ENCODE measurements at regions not wholly inside any gene's neighbourhood (a gene's known extent, or its start where the extent isn't known, plus 50 kb on each side); places are given as distances from the start of the nearest gene placed in this dataset.

- no peaks in the 10 kb centered on the region for H3K27me3 ChIP-seq (ENCODE audit: control insufficient read depth, insufficient read depth, low read length)
- no peak for DNase-seq (ENCODE audit: low read depth)
- H3K36me3 ChIP-seq (ENCODE audit: control insufficient read depth, insufficient read depth, low read length) = no peaks in the 10 kb centered on the region
- ChIA-PET CTCF (no interaction called here), POLR2A (no interaction called here)
- H3K4me3 ChIP-seq (ENCODE audit: low read depth, low read length) = no peak overlapping the region
- no peak for TF ChIP-seq CTCF (IDR thresholded peaks at IDR 0.05; ENCODE audit: insufficient read depth, low read depth, low read length)
Measured at GRCh38 chr15:99447497-99448371, 118.0 kb upstream of the MEF2A start.

GRCh38 chr15:99449514-99449913, 116.3 kb upstream of the MEF2A start:
- H3K27me3 ChIP-seq (ENCODE audit: control insufficient read depth, insufficient read depth, low read length) = no peaks in the 10 kb centered on the region
- no peaks in the 10 kb centered on the region for H3K36me3 ChIP-seq (ENCODE audit: control insufficient read depth, insufficient read depth, low read length)
- DNase-seq (ENCODE audit: low read depth) = no peak
- POLR2A ChIA-PET = no interaction called here
- no peak for TF ChIP-seq CTCF (IDR thresholded peaks at IDR 0.05; ENCODE audit: insufficient read depth, low read depth, low read length)
- H3K4me3 ChIP-seq (ENCODE audit: low read depth, low read length) = no peak overlapping the region
- CTCF ChIA-PET = no interaction called here

- Histone ChIP-seq H3K36me3 (ENCODE audit: control insufficient read depth, insufficient read depth, low read length) (no peaks in the 10 kb centered on the region), H3K27me3 (ENCODE audit: control insufficient read depth, insufficient read depth, low read length) (no peaks in the 10 kb centered on the region), H3K4me3 (ENCODE audit: low read depth, low read length) (no peak overlapping the region)
- DNase-seq (ENCODE audit: low read depth) = no peak
- CTCF ChIA-PET = interaction anchor here (0.9 kb wide), 1 partner anchor 253 kb away, joined by 3 read pairs; no protein-coding TSS in a partner anchor
- no peak for TF ChIP-seq CTCF (IDR thresholded peaks at IDR 0.05; ENCODE audit: insufficient read depth, low read depth, low read length)
- POLR2A ChIA-PET = no interaction called here
Measured at GRCh38 chr15:99450896-99451358, 114.9 kb upstream of the MEF2A start.

GRCh38 chr15:99451484-99451883, 114.3 kb upstream of the MEF2A start:
- Histone ChIP-seq H3K27me3 (ENCODE audit: control insufficient read depth, insufficient read depth, low read length) (no peaks in the 10 kb centered on the region), H3K36me3 (ENCODE audit: control insufficient read depth, insufficient read depth, low read length) (no peaks in the 10 kb centered on the region), H3K4me3 (ENCODE audit: low read depth, low read length) (no peak overlapping the region)
- CTCF ChIA-PET = interaction anchor here (0.9 kb wide), 1 partner anchor 253 kb away, joined by 3 read pairs; no protein-coding TSS in a partner anchor
- no peak for TF ChIP-seq CTCF (IDR thresholded peaks at IDR 0.05; ENCODE audit: insufficient read depth, low read depth, low read length)
- no peak for DNase-seq (ENCODE audit: low read depth)
- POLR2A ChIA-PET = no interaction called here

GRCh38 chr15:99452010-99452409, 113.8 kb upstream of the MEF2A start:
- no peak for DNase-seq (ENCODE audit: low read depth)
- Histone ChIP-seq H3K4me3 (ENCODE audit: low read depth, low read length) (no peak overlapping the region), H3K27me3 (ENCODE audit: control insufficient read depth, insufficient read depth, low read length) (no peaks in the 10 kb centered on the region), H3K36me3 (ENCODE audit: control insufficient read depth, insufficient read depth, low read length) (no peaks in the 10 kb centered on the region)
- ChIA-PET CTCF (no interaction called here), POLR2A (interaction anchor here (1.1 kb wide), 1 partner anchor 252 kb away, joined by 3 read pairs; no protein-coding TSS in a partner anchor)
- TF ChIP-seq CTCF (IDR thresholded peaks at IDR 0.05; ENCODE audit: insufficient read depth, low read depth, low read length) = no peak

All from BJ (cell line).